Keratinocyte (primary cell): ENCODE measurements at regions not wholly inside any gene's neighbourhood (a gene's known extent, or its start where the extent isn't known, plus 50 kb on each side); places are given as distances from the start of the nearest gene placed in this dataset.

ENCODE experiments used
- CTCF ChIP-seq, 3 experiments: IDR thresholded peaks in 1 of 3; conservative IDR thresholded peaks in 1 of 3; optimal IDR thresholded peaks in 1 of 3; 2 replicates in 2 of 3; 3 replicates in 1 of 3; pipeline versions ENCODE3 to v1.5.1; 2011; ENCODE audit warnings: low read length in 3 of 3, mild to moderate bottlenecking in 3 of 3, moderate library complexity in 2 of 3, control low read depth in 1 of 3, inconsistent platforms in 1 of 3; ENCODE audit not compliant: insufficient read depth in 2 of 3; ENCODE audit errors: extremely low read depth in 1 of 3
- EZH2 ChIP-seq: IDR thresholded peaks from one replicate; pipeline ENCODE4 v1.6.1; 2012; ENCODE audit warnings: inconsistent platforms, mild to moderate bottlenecking, low read length, moderate library complexity

- TF ChIP-seq EZH2: no peak
- TF ChIP-seq CTCF (optimal IDR thresholded peaks at IDR 0.05 in 1 of 3, IDR thresholded peaks at IDR 0.05 in 1 of 3, conservative IDR thresholded peaks at IDR 0.05 in 1 of 3; ENCODE audit: extremely low read depth in 1 of 3, insufficient read depth in 2 of 3, low read length in 3 of 3): no peak
Observed at GRCh38 chr2:120523766-120524165, 177.8 kb downstream of the INHBB start.
